Neural crest cell (in vitro differentiated cells): ENCODE measurements at regions not wholly inside any gene's neighbourhood (a gene's known extent, or its start where the extent isn't known, plus 50 kb on each side); places are given as distances from the start of the nearest gene placed in this dataset.

ENCODE experiments used
- DNase-seq: peaks from one replicate; pipeline ENCODE4 v3.0.0; 2021; ENCODE audit warnings: low read depth, mixed read lengths, low spot score
- H3K27ac Mint-ChIP-seq: one replicate; pipeline ENCODE4 v1.8.0; 2021; ENCODE audit warnings: mild to moderate bottlenecking, mixed read lengths; ENCODE audit not compliant: unreplicated experiment
- H3K27me3 Mint-ChIP-seq: 2 replicates; pipeline ENCODE4 v1.8.0; 2021; ENCODE audit warnings: low read depth, mild to moderate bottlenecking, mixed read lengths
- H3K36me3 Mint-ChIP-seq: 2 replicates; pipeline ENCODE4 v1.8.0; 2021; ENCODE audit warnings: low read depth, mild to moderate bottlenecking, mixed read lengths
- H3K4me1 Mint-ChIP-seq: 2 replicates; pipeline ENCODE4 v1.8.0; 2021; ENCODE audit warnings: mixed read lengths
- H3K4me3 Mint-ChIP-seq: one replicate; pipeline ENCODE4 v1.8.0; 2021; ENCODE audit warnings: mild to moderate bottlenecking, mixed read lengths
- H3K9me3 Mint-ChIP-seq: 2 replicates; pipeline ENCODE4 v1.8.0; 2021; ENCODE audit warnings: mixed read lengths
- TF ChIP-seq, protein P1 (sequence below): fragments of 200-600 bp; sonication (generic); conservative IDR thresholded peaks from 2 replicates; pipeline ENCODE4 v1.5.0; 2021; ENCODE audit warnings: antibody characterized with exemption, mild to moderate bottlenecking

DNA sequence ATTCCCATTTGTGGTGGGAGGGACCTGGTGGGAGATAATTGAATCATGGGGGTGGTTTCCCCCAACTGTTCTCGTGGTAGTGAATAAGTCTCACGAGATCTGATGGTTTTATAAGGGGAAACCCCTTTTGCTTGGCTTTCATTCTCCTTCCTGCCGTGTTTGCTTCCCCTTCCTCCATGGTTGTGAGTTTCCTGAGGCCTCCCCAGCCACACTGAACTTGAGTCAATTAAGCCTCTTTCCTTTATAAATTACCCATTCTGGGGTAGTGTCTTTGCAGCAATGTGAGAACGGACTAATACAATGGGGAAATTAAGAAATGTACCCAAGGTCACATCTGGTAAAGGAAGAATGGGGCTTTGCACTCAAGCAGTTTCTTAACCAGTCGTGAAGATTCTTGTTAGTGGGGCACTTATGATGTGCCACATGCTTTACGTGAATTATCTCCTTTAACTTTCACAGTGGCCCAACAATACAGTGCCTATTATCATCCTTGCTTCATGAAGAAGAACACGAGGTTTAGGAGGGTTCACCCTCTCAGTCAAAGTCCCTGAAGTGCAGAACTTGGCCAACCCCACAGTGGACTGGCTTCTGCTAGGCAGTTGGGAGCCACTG is 234.3 kb downstream of the EFCAB11 start:
- Mint-ChIP-seq H3K4me1 (peaks cover 17% of the 10 kb centered on the region), H3K27ac (no peak overlapping the region)

DNA sequence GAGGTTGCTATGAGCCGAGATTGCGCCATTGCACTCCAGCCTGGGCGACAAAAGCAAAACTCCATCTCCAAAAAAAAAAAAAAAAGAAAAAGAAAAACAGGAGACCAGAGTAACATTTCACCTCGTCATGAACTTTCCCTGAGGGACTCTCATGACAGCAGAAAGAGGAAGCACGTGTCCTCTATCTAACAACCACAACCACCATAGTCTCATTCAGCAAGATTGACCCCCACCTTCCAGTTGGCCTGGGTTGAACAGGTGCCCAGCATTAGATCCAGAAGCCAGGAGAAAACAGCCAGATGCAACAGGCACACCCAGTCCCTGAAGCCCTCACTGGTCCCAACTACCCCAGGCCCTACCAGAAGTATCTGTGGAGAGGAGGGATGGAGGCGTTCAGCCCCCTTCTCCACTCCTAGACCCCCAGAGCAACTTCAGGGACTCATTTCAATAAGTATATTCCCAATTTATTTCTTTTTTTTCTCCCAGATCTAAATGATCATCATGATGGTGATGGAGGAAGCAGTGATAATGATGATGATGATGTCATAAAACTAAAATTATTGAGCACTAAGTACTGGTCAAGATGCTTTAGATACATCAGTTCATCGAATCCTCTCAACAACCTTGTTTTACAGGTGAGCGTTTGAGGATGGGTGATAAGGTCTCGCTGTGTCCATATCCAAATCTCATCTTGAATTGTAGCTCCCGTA is 235.0 kb downstream of the EFCAB11 start:
- H3K4me1 Mint-ChIP-seq, result peaks cover 17% of the 10 kb centered on the region
- H3K4me3 Mint-ChIP-seq, result no peak overlapping the region
- no peak for DNase-seq
- H3K27ac Mint-ChIP-seq, result no peak overlapping the region
- H3K9me3 Mint-ChIP-seq, result peaks cover 3% of the 10 kb centered on the region
- no peaks in the 10 kb centered on the region for H3K36me3 Mint-ChIP-seq
- H3K27me3 Mint-ChIP-seq, result no peaks in the 10 kb centered on the region
- TF ChIP-seq, protein P1, sequence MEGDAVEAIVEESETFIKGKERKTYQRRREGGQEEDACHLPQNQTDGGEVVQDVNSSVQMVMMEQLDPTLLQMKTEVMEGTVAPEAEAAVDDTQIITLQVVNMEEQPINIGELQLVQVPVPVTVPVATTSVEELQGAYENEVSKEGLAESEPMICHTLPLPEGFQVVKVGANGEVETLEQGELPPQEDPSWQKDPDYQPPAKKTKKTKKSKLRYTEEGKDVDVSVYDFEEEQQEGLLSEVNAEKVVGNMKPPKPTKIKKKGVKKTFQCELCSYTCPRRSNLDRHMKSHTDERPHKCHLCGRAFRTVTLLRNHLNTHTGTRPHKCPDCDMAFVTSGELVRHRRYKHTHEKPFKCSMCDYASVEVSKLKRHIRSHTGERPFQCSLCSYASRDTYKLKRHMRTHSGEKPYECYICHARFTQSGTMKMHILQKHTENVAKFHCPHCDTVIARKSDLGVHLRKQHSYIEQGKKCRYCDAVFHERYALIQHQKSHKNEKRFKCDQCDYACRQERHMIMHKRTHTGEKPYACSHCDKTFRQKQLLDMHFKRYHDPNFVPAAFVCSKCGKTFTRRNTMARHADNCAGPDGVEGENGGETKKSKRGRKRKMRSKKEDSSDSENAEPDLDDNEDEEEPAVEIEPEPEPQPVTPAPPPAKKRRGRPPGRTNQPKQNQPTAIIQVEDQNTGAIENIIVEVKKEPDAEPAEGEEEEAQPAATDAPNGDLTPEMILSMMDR, result no peak

More for the DNA sequence above, 234.3 kb downstream of the EFCAB11 start:
- Mint-ChIP-seq H3K36me3 (no peaks in the 10 kb centered on the region), H3K9me3 (no peaks in the 10 kb centered on the region), H3K27me3 (no peaks in the 10 kb centered on the region), H3K4me3 (no peak overlapping the region)
- DNase-seq, result no peak
- TF ChIP-seq, protein P1, result no peak

DNA sequence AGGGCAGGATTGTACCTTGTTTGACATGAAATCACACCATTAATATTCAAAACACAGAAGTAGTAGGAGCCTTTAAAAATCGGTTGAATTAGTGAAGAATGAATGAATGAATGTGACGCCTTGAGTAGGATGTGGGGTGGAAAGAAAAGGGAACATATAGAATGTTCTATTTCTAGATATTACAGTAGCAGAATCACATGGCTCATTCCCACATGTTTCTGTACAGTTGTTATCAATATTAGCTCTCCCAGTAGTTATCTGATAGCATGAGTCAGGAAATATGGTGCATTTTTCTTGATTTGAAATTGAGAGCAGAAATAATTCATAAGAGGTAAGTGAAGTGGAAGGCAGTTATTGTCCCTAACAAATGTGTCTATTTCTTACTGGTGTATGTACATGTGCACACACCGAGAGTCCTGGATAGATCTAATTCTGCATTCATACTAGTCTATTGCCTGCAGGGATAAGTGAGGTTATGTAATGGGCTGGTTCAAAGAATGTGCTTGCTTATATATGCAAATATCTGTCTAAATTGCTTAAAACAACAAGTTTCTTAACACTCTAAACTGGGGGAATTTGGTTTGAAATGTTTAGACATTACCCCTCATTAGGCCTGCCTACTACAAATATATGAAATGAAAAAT is 245.4 kb downstream of the EFCAB11 start:
- H3K4me3 Mint-ChIP-seq, result no peak overlapping the region
- no peak for DNase-seq
- TF ChIP-seq, protein P1, result no peak
- H3K4me1 Mint-ChIP-seq, result no peaks in the 10 kb centered on the region
- peaks cover 6% of the 10 kb centered on the region for H3K9me3 Mint-ChIP-seq
- H3K27ac Mint-ChIP-seq, result no peak overlapping the region
- H3K36me3 Mint-ChIP-seq, result peaks cover 2% of the 10 kb centered on the region
- no peaks in the 10 kb centered on the region for H3K27me3 Mint-ChIP-seq

DNA sequence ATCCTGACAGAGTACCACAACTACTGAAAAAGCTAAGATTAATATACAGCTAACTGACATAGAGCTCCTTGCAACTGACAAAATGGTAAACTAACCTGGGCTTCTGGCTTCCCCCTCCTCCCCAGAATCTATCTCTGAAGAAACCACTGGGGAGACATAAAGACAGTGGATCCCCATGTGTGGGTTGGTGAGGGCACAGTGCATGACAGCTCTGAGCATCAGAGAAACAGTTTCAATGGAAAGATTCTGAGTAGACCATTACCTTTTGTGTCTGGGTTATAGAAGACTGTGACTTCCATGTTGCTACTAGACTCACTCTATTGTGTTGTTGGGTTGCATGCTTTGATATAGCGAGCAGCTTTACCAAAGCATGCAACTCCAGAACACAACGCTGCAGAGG is 247.4 kb downstream of the EFCAB11 start:
- no peak for DNase-seq
- H3K9me3 Mint-ChIP-seq, result peaks cover 9% of the 10 kb centered on the region
- TF ChIP-seq, protein P1, result no peak

DNA sequence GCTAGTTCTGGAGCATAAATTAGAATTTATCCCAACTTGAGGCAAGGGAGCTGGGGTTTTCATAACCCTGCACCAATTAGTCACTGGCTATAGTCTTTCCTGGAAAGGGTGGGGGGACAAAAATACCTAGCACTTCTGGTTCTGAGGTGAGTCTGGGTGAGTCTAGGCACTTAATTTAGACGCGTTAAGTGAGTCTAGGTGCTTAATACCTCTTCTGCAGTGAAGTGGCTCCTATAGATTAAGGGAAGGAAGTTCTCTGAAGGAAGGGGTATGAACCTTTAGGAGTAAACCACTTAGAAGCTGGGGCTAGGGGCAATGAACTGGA is 251.7 kb downstream of the EFCAB11 start:
- H3K27ac Mint-ChIP-seq, result no peak overlapping the region
- DNase-seq, result no peak
- no peaks in the 10 kb centered on the region for H3K36me3 Mint-ChIP-seq
- H3K4me1 Mint-ChIP-seq, result peaks cover 16% of the 10 kb centered on the region
- TF ChIP-seq, protein P1, result no peak
- H3K4me3 Mint-ChIP-seq, result no peak overlapping the region
- peaks cover 5% of the 10 kb centered on the region for H3K9me3 Mint-ChIP-seq
- no peaks in the 10 kb centered on the region for H3K27me3 Mint-ChIP-seq

More for the DNA sequence above, 247.4 kb downstream of the EFCAB11 start:
- Mint-ChIP-seq H3K27me3 (no peaks in the 10 kb centered on the region), H3K4me3 (no peak overlapping the region), H3K4me1 (peaks cover under 1% of the 10 kb centered on the region), H3K27ac (no peak overlapping the region), H3K36me3 (no peaks in the 10 kb centered on the region)
